Cardiac muscle cell (in vitro differentiated cells and primary cell): ENCODE measurements at regions not wholly inside any gene's neighbourhood (a gene's known extent, or its start where the extent isn't known, plus 50 kb on each side); places are given as distances from the start of the nearest gene placed in this dataset.
A peak's percentile ranks its signal among the peaks of the same experiment; 100 is the strongest.

Source experiments
- DNase-seq, 2 donors: peaks; one replicate each; pipeline versions ENCODE4 v3.0.0 to v3.0.0-alpha.2; 2010 to 2017; ENCODE audit warnings: low read depth in 1 of 2, low spot score in 1 of 2
- H3K27ac ChIP-seq: fragments of 200-600 bp; sonication (generic); 2 replicates; pipeline ENCODE4 v1.5.1; 2016
- H3K27me3 ChIP-seq: fragments of 200-600 bp; sonication (generic); 2 replicates; pipeline ENCODE4 v1.6.0; 2016; ENCODE audit warnings: control low read depth
- H3K36me3 ChIP-seq: fragments of 200-600 bp; sonication (generic); 2 replicates; pipeline ENCODE4 v1.5.1; 2016; ENCODE audit warnings: control low read depth
- H3K4me1 ChIP-seq: fragments of 200-600 bp; sonication (generic); 2 replicates; pipeline ENCODE4 v1.8.1; 2017; ENCODE audit warnings: low read depth, mild to moderate bottlenecking, mixed run types
- H3K4me3 ChIP-seq: fragments of 200-600 bp; sonication (generic); 2 replicates; pipeline ENCODE4 v1.5.1; 2016; ENCODE audit warnings: mild to moderate bottlenecking
- H3K9me3 ChIP-seq: fragments of 200-600 bp; sonication (generic); 2 replicates; pipeline ENCODE4 v1.5.1; 2017; ENCODE audit warnings: low read depth, mild to moderate bottlenecking, control low read depth
- CTCF ChIP-seq: IDR thresholded peaks from 2 replicates; pipeline ENCODE4 v1.5.1; 2012; ENCODE audit warnings: low read depth, mild to moderate bottlenecking, low read length

GRCh38 chr21:31459457-31459856, 115.4 kb upstream of the TIAM1 start:
- TF ChIP-seq CTCF, result no peak
- no peaks in the 10 kb centered on the region for H3K9me3 ChIP-seq

DNA sequence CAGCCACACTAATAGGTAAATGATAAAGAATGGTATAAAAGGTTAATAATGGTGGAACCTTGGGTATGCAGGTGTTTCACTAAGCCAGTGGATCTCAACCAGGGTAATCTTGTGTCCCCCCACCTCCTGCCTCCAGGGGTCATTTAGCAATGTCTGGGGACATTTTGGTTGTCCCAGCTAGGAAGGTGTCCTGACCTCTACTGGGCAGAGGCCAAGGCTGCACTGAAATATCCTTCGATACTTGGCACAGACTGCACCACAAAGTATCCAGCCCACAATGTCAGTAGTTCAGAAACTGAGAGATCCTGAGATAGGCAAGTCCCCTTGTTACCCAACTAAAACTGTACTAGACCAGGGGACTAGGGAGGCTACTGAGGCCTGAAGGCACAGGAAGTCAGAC, 113.6 kb upstream of the TIAM1 start:
- H3K9me3 ChIP-seq, result no peaks in the 10 kb centered on the region
- DNase-seq, result no peak
- no peaks in the 10 kb centered on the region for H3K4me1 ChIP-seq
- H3K27me3 ChIP-seq, result no peaks in the 10 kb centered on the region
- H3K27ac ChIP-seq, result no peak overlapping the region
- no peaks in the 10 kb centered on the region for H3K36me3 ChIP-seq
- H3K4me3 ChIP-seq, result no peak overlapping the region
- TF ChIP-seq CTCF, result no peak

More at GRCh38 chr21:31459457-31459856, 115.4 kb upstream of the TIAM1 start:
- Histone ChIP-seq H3K27ac (no peak overlapping the region), H3K27me3 (no peaks in the 10 kb centered on the region), H3K4me1 (no peaks in the 10 kb centered on the region), H3K36me3 (no peaks in the 10 kb centered on the region), H3K4me3 (no peak overlapping the region)
- peak in 1 of 2 donors; percentile 6 for DNase-seq

DNA sequence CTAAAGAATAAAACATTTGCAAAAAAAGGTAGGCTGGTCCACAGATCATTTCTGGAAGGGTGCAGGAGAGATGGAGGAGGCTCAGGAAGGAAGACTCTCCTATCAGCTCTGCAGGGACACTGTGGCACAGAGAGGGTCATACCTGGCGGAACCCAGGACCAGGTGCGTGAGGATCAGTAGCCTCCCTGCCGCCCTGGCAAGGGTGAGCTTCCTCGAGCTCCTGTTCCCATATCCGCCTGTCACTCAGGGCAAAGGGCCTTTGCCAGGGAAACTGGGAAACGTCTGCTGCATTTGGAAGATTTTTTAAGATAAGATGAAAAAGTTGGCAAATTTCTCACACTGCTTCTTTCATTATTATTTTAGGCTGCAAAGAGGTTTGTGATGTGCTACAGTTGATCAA, 112.1 kb upstream of the TIAM1 start:
- H3K36me3 ChIP-seq, result no peaks in the 10 kb centered on the region
- H3K27me3 ChIP-seq, result no peaks in the 10 kb centered on the region
- no peak for TF ChIP-seq CTCF
- H3K4me3 ChIP-seq, result no peak overlapping the region
- H3K27ac ChIP-seq, result no peak overlapping the region
- no peak for DNase-seq
- H3K4me1 ChIP-seq, result no peaks in the 10 kb centered on the region
- no peaks in the 10 kb centered on the region for H3K9me3 ChIP-seq

- no peak overlapping the region for H3K4me3 ChIP-seq
- H3K36me3 ChIP-seq, result no peaks in the 10 kb centered on the region
- no peak for DNase-seq
- TF ChIP-seq CTCF, result no peak
- H3K27me3 ChIP-seq, result no peaks in the 10 kb centered on the region
- H3K9me3 ChIP-seq, result no peaks in the 10 kb centered on the region
- no peaks in the 10 kb centered on the region for H3K4me1 ChIP-seq
- H3K27ac ChIP-seq, result no peak overlapping the region
Observed at GRCh38 chr21:31455506-31455905, 111.4 kb upstream of the TIAM1 start.

- H3K4me3 ChIP-seq, result no peak overlapping the region
- no peaks in the 10 kb centered on the region for H3K4me1 ChIP-seq
- TF ChIP-seq CTCF, result no peak
- no peak for DNase-seq
- no peak overlapping the region for H3K27ac ChIP-seq
- H3K27me3 ChIP-seq, result no peaks in the 10 kb centered on the region
- no peaks in the 10 kb centered on the region for H3K36me3 ChIP-seq
- H3K9me3 ChIP-seq, result no peaks in the 10 kb centered on the region
Observed at GRCh38 chr21:31450980-31451379, 106.9 kb upstream of the TIAM1 start.

DNA sequence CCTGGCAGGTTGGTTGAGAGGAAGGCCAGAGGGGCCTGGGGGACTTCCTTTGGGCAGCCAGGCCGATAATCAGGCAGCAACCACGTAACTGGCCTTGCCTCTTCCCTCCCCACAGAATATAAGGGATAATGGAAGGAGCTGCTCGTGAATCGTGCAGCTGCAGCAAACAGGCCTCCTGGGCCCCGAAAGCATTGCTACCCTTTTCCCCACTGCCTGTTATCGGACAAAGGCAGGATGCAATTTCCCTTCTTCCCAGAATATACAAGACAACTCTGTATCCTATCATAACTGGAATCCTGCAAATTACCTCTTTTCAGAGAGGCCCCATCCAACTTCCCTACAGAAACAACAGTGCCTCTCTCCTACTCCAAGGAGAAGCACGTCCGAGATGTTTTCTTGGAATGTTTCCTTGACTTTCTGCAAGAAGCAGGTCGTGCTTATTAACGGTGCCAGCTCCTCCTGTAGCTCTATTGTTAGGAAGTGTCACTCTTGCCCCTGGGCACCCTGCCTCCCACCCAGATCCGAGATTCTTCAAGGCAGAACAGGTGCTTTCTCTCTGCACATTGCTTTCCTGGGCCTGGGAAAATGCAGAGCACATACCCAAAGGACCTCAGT, 106.0 kb upstream of the TIAM1 start:
- no peak for DNase-seq
- no peak for TF ChIP-seq CTCF
- Histone ChIP-seq H3K4me3 (no peak overlapping the region), H3K27ac (no peak overlapping the region), H3K36me3 (no peaks in the 10 kb centered on the region), H3K27me3 (no peaks in the 10 kb centered on the region), H3K9me3 (no peaks in the 10 kb centered on the region), H3K4me1 (no peaks in the 10 kb centered on the region)
